Mesendoderm (in vitro differentiated cells): ENCODE measurements at regions not wholly inside any gene's neighbourhood (a gene's known extent, or its start where the extent isn't known, plus 50 kb on each side); places are given as distances from the start of the nearest gene placed in this dataset.

ENCODE experiments used
- DNase-seq: peaks from one replicate; pipeline ENCODE4 v3.0.0; 2013
- H2AK5ac ChIP-seq: 2 replicates; pipeline ENCODE4 v1.6.1; 2013; ENCODE audit warnings: low read length, inconsistent platforms
- H2BK120ac ChIP-seq: 2 replicates; pipeline ENCODE4 v1.6.1; 2013; ENCODE audit warnings: low read depth, mild to moderate bottlenecking, low read length, moderate library complexity, mixed read lengths
- H2BK15ac ChIP-seq: replicated peaks from 2 replicates; pipeline ENCODE4 v1.6.1; 2013; ENCODE audit warnings: low read depth, mild to moderate bottlenecking, moderate library complexity
- H2BK5ac ChIP-seq: 2 replicates; pipeline ENCODE4 v1.6.1; 2013; ENCODE audit warnings: low read length, inconsistent platforms
- H3K18ac ChIP-seq: 2 replicates; pipeline ENCODE4 v1.6.1; 2013; ENCODE audit warnings: mild to moderate bottlenecking, low read length, mixed read lengths
- H3K23ac ChIP-seq: one replicate; pipeline ENCODE4 v1.6.1; 2013; ENCODE audit warnings: low read length
- H3K27ac ChIP-seq: 2 replicates; pipeline ENCODE4 v1.5.1; 2013; ENCODE audit warnings: low read depth, mild to moderate bottlenecking, inconsistent platforms, low read length, moderate library complexity
- H3K27me3 ChIP-seq: 2 replicates; pipeline ENCODE4 v1.6.1; 2013; ENCODE audit warnings: low read length, control low read depth, mild to moderate bottlenecking, inconsistent platforms; ENCODE audit not compliant: insufficient read depth, poor library complexity
- H3K36me3 ChIP-seq: 2 replicates; pipeline ENCODE4 v1.6.1; 2013; ENCODE audit warnings: low read length, inconsistent platforms; ENCODE audit not compliant: control insufficient read depth, insufficient read depth
- H3K4ac ChIP-seq: one replicate; pipeline ENCODE4 v1.6.1; 2013; ENCODE audit warnings: low read depth, mild to moderate bottlenecking, low read length, moderate library complexity
- H3K4me1 ChIP-seq: 2 replicates; pipeline ENCODE4 v1.6.1; 2013; ENCODE audit warnings: low read depth, low read length, inconsistent platforms; ENCODE audit not compliant: control insufficient read depth
- H3K4me2 ChIP-seq: 2 replicates; pipeline ENCODE4 v1.6.1; 2013; ENCODE audit warnings: low read length
- H3K4me3 ChIP-seq: 2 replicates; pipeline ENCODE4 v1.5.1; 2013; ENCODE audit warnings: mild to moderate bottlenecking, low read length
- H3K56ac ChIP-seq: one replicate; pipeline ENCODE4 v1.6.1; 2013; ENCODE audit warnings: low read length
- H3K79me1 ChIP-seq: 2 replicates; pipeline ENCODE4 v1.6.1; 2013; ENCODE audit warnings: low read length, inconsistent platforms
- H3K79me2 ChIP-seq: 2 replicates; pipeline ENCODE4 v1.6.1; 2013; ENCODE audit warnings: mild to moderate bottlenecking, low read length; ENCODE audit not compliant: control insufficient read depth, insufficient read depth
- H3K9ac ChIP-seq: 2 replicates; pipeline ENCODE4 v1.6.1; 2013; ENCODE audit warnings: low read length, inconsistent platforms
- H4K5ac ChIP-seq: one replicate; pipeline ENCODE4 v1.6.1; 2013; ENCODE audit warnings: low read length
- H4K8ac ChIP-seq: one replicate; pipeline ENCODE4 v1.6.1; 2013; ENCODE audit warnings: low read depth, mild to moderate bottlenecking, control low read depth, low read length, moderate library complexity
- WGBS: extraction: QIAGEN DNeasy Blood & Tissue Kit; methylation state at CpG from one replicate; pipeline ENCODE4 v1.1.7; 2013; ENCODE audit warnings: low lambda C conversion rate, missing lambda C conversion rate; ENCODE audit not compliant: insufficient coverage; ENCODE audit errors: extremely low coverage; 5-methylcytosine and 5-hydroxymethylcytosine counted together

GRCh38 chr6:71584712-71585436 is 296.3 kb downstream of the OGFRL1 start:
- Histone ChIP-seq H3K36me3 (no peaks in the 10 kb centered on the region), H2BK120ac (no peak overlapping the region), H3K27ac (no peak overlapping the region), H3K4me2 (no peak overlapping the region), H3K56ac (no peak overlapping the region), H2BK15ac (no peak overlapping the region), H2BK5ac (no peak overlapping the region), H3K79me1 (no peaks in the 10 kb centered on the region), H4K5ac (no peak overlapping the region), H4K8ac (no peak overlapping the region), H3K9ac (no peak overlapping the region), H3K23ac (no peak overlapping the region), H3K4me1 (no peaks in the 10 kb centered on the region), H3K79me2 (no peaks in the 10 kb centered on the region), H3K4ac (no peak overlapping the region), H2AK5ac (no peak overlapping the region), H3K27me3 (no peaks in the 10 kb centered on the region), H3K4me3 (no peak overlapping the region), H3K18ac (no peak overlapping the region)
- DNase-seq, result no peak
- no CpG with 5 or more reads among the region's 44 CpGs for WGBS

- Histone ChIP-seq H3K4me1 (no peaks in the 10 kb centered on the region), H3K79me1 (no peaks in the 10 kb centered on the region), H2BK15ac (no peak overlapping the region), H3K4me2 (no peak overlapping the region), H2BK5ac (no peak overlapping the region), H4K8ac (no peak overlapping the region), H3K27ac (no peak overlapping the region), H3K36me3 (no peaks in the 10 kb centered on the region), H3K4ac (no peak overlapping the region), H3K79me2 (no peaks in the 10 kb centered on the region), H3K56ac (no peak overlapping the region), H3K27me3 (no peaks in the 10 kb centered on the region), H4K5ac (no peak overlapping the region), H2AK5ac (no peak overlapping the region), H3K18ac (no peak overlapping the region), H3K4me3 (no peak overlapping the region), H3K9ac (no peak overlapping the region), H3K23ac (no peak overlapping the region), H2BK120ac (no peak overlapping the region)
- DNase-seq, result no peak
- WGBS, result no CpG with 5 or more reads among the region's 23 CpGs
These were observed 296.9 kb downstream of the OGFRL1 start for GRCh38 chr6:71585472-71585871.

- H3K23ac ChIP-seq, result no peak overlapping the region
- no peak overlapping the region for H3K56ac ChIP-seq
- H3K27me3 ChIP-seq, result no peaks in the 10 kb centered on the region
- H3K9ac ChIP-seq, result no peak overlapping the region
- WGBS, result no CpG with 5 or more reads among the region's 28 CpGs
- no peak overlapping the region for H4K8ac ChIP-seq
- H2BK120ac ChIP-seq, result no peak overlapping the region
- no peaks in the 10 kb centered on the region for H3K79me2 ChIP-seq
- no peak overlapping the region for H3K18ac ChIP-seq
- H3K27ac ChIP-seq, result no peak overlapping the region
- H3K4me1 ChIP-seq, result no peaks in the 10 kb centered on the region
- no peaks in the 10 kb centered on the region for H3K36me3 ChIP-seq
- H2BK15ac ChIP-seq, result no peak overlapping the region
- no peak overlapping the region for H3K4me2 ChIP-seq
- H3K4me3 ChIP-seq, result no peak overlapping the region
- no peak overlapping the region for H3K4ac ChIP-seq
- no peak overlapping the region for H4K5ac ChIP-seq
- no peak overlapping the region for H2AK5ac ChIP-seq
- H3K79me1 ChIP-seq, result no peaks in the 10 kb centered on the region
- H2BK5ac ChIP-seq, result no peak overlapping the region
- DNase-seq, result no peak
These were observed 297.9 kb upstream of the RIMS1 start for GRCh38 chr6:71588490-71588889.

GRCh38 chr6:71589254-71589653 is 297.1 kb upstream of the RIMS1 start:
- Histone ChIP-seq H3K18ac (no peak overlapping the region), H3K4ac (no peak overlapping the region), H3K4me3 (no peak overlapping the region), H3K4me1 (no peaks in the 10 kb centered on the region), H3K56ac (no peak overlapping the region), H3K27me3 (no peaks in the 10 kb centered on the region), H3K23ac (no peak overlapping the region), H3K27ac (no peak overlapping the region), H2BK15ac (no peak overlapping the region), H3K4me2 (no peak overlapping the region), H3K79me1 (no peaks in the 10 kb centered on the region), H3K9ac (no peak overlapping the region), H2BK5ac (no peak overlapping the region), H2AK5ac (no peak overlapping the region), H3K36me3 (no peaks in the 10 kb centered on the region), H3K79me2 (no peaks in the 10 kb centered on the region), H4K8ac (no peak overlapping the region), H2BK120ac (no peak overlapping the region), H4K5ac (no peak overlapping the region)
- no peak for DNase-seq
- WGBS, result no CpG with 5 or more reads among the region's 5 CpGs

- no peak overlapping the region for H3K27ac ChIP-seq
- H3K79me2 ChIP-seq, result no peaks in the 10 kb centered on the region
- H3K4me1 ChIP-seq, result no peaks in the 10 kb centered on the region
- no peak overlapping the region for H4K5ac ChIP-seq
- no peak overlapping the region for H2BK15ac ChIP-seq
- DNase-seq, result no peak
- H3K27me3 ChIP-seq, result no peaks in the 10 kb centered on the region
- no peak overlapping the region for H4K8ac ChIP-seq
- no peak overlapping the region for H3K4ac ChIP-seq
- no peak overlapping the region for H2BK120ac ChIP-seq
- no peak overlapping the region for H3K4me3 ChIP-seq
- H3K9ac ChIP-seq, result no peak overlapping the region
- no peak overlapping the region for H2AK5ac ChIP-seq
- no peak overlapping the region for H2BK5ac ChIP-seq
- H3K79me1 ChIP-seq, result no peaks in the 10 kb centered on the region
- H3K18ac ChIP-seq, result no peak overlapping the region
- no peak overlapping the region for H3K23ac ChIP-seq
- H3K56ac ChIP-seq, result no peak overlapping the region
- H3K36me3 ChIP-seq, result no peaks in the 10 kb centered on the region
- no peak overlapping the region for H3K4me2 ChIP-seq
These were observed 293.7 kb upstream of the RIMS1 start for GRCh38 chr6:71592643-71593042.

GRCh38 chr6:71599359-71599758 is 287.0 kb upstream of the RIMS1 start:
- H3K4me3 ChIP-seq, result no peak overlapping the region
- H2BK120ac ChIP-seq, result no peak overlapping the region
- H3K4ac ChIP-seq, result no peak overlapping the region

More at GRCh38 chr6:71599359-71599758, 287.0 kb upstream of the RIMS1 start:
- Histone ChIP-seq H3K18ac (no peak overlapping the region), H3K27me3 (no peaks in the 10 kb centered on the region), H3K4me2 (no peak overlapping the region), H3K56ac (no peak overlapping the region), H3K23ac (no peak overlapping the region), H3K79me1 (no peaks in the 10 kb centered on the region), H3K4me1 (no peaks in the 10 kb centered on the region), H2AK5ac (no peak overlapping the region), H3K9ac (no peak overlapping the region), H3K36me3 (no peaks in the 10 kb centered on the region), H3K27ac (no peak overlapping the region), H4K8ac (no peak overlapping the region), H2BK15ac (no peak overlapping the region), H3K79me2 (no peaks in the 10 kb centered on the region), H2BK5ac (no peak overlapping the region), H4K5ac (no peak overlapping the region)
- no peak for DNase-seq
